Activated naive CD8-positive, alpha-beta T cell treated with anti-CD3 and anti-CD28 coated beads, Interleukin-2, amount 50 U/mL, for 24 hours (primary cell): ENCODE measurements at regions not wholly inside any gene's neighbourhood (a gene's known extent, or its start where the extent isn't known, plus 50 kb on each side); places are given as distances from the start of the nearest gene placed in this dataset.

Source experiments
- ATAC-seq: fragments of 150-1000 bp; cut with Tn5 transposase; one replicate; pipeline ENCODE4 v1.10.0; 2021
- DNase-seq: peaks from one replicate; pipeline ENCODE4 v3.0.0; 2021
- H3K27ac Mint-ChIP-seq: one replicate; pipeline ENCODE4 v1.8.0; 2021; ENCODE audit warnings: mild to moderate bottlenecking, mixed read lengths
- H3K27me3 Mint-ChIP-seq: one replicate; pipeline ENCODE4 v1.8.0; 2021; ENCODE audit warnings: mixed read lengths
- H3K36me3 Mint-ChIP-seq: one replicate; pipeline ENCODE4 v1.8.0; 2021; ENCODE audit warnings: low read depth, mixed read lengths
- H3K4me1 Mint-ChIP-seq: one replicate; pipeline ENCODE4 v1.8.0; 2021; ENCODE audit warnings: mixed read lengths
- H3K4me3 Mint-ChIP-seq: one replicate; pipeline ENCODE4 v1.8.0; 2021; ENCODE audit warnings: mild to moderate bottlenecking, moderate library complexity, mixed read lengths
- H3K9me3 Mint-ChIP-seq: one replicate; pipeline ENCODE4 v1.8.0; 2021; ENCODE audit warnings: mixed read lengths

GRCh38 chr12:98421316-98421715, 94.1 kb upstream of the TMPO start:
- ATAC-seq: no peak
- Mint-ChIP-seq H3K27me3 (no peaks in the 10 kb centered on the region), H3K4me1 (peaks cover 3% of the 10 kb centered on the region), H3K36me3 (no peaks in the 10 kb centered on the region), H3K27ac (no peak overlapping the region), H3K4me3 (no peak overlapping the region), H3K9me3 (no peaks in the 10 kb centered on the region)
- DNase-seq: no peak

- ATAC-seq: no peak
- no peak for DNase-seq
- Mint-ChIP-seq H3K27ac (no peak overlapping the region), H3K4me3 (no peak overlapping the region), H3K4me1 (peaks cover 3% of the 10 kb centered on the region), H3K27me3 (no peaks in the 10 kb centered on the region), H3K9me3 (no peaks in the 10 kb centered on the region), H3K36me3 (no peaks in the 10 kb centered on the region)
Measured at GRCh38 chr12:98422359-98422758, 93.0 kb upstream of the TMPO start.

- no peaks in the 10 kb centered on the region for H3K27me3 Mint-ChIP-seq
- no peak overlapping the region for H3K4me3 Mint-ChIP-seq
- H3K4me1 Mint-ChIP-seq: peaks cover 3% of the 10 kb centered on the region
- ATAC-seq: no peak
- no peak for DNase-seq
- no peak overlapping the region for H3K27ac Mint-ChIP-seq
- no peaks in the 10 kb centered on the region for H3K9me3 Mint-ChIP-seq
- H3K36me3 Mint-ChIP-seq: no peaks in the 10 kb centered on the region
Measured at GRCh38 chr12:98422812-98423211, 92.6 kb upstream of the TMPO start.

DNA sequence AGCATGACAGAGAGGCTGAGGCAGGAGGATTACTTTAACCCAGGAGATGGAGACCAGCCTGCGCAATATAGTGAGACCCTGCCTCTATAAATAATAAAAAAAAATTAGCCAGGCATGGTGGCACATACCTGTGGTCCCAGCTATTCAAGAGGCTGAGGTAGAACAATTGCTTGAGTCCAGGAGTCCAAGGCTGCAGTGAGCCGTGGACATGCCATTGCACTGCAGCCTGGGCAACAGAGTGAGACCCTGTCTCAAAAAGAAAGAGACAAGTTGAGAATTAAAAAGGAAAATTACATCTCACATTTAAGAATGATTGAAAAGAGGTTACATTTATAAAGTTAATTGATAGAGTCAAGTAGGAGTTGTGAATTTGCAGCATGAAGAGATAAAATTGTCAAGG, 91.4 kb upstream of the TMPO start:
- DNase-seq (no peak), ATAC-seq (no peak)
- Mint-ChIP-seq H3K27me3 (no peaks in the 10 kb centered on the region), H3K9me3 (no peaks in the 10 kb centered on the region), H3K4me3 (no peak overlapping the region), H3K36me3 (no peaks in the 10 kb centered on the region), H3K4me1 (peaks cover 3% of the 10 kb centered on the region), H3K27ac (no peak overlapping the region)

- no peak overlapping the region for H3K4me3 Mint-ChIP-seq
- no peaks in the 10 kb centered on the region for H3K9me3 Mint-ChIP-seq
- H3K36me3 Mint-ChIP-seq: no peaks in the 10 kb centered on the region
- H3K4me1 Mint-ChIP-seq: peaks cover 3% of the 10 kb centered on the region
- peak; percentile 78 for ATAC-seq
- no peak overlapping the region for H3K27ac Mint-ChIP-seq
- DNase-seq: peak; percentile 57
- H3K27me3 Mint-ChIP-seq: no peaks in the 10 kb centered on the region
Measured at GRCh38 chr12:98424726-98425401, 90.5 kb upstream of the TMPO start.

GRCh38 chr12:98425859-98426258, 89.5 kb upstream of the TMPO start:
- H3K9me3 Mint-ChIP-seq: no peaks in the 10 kb centered on the region
- no peak overlapping the region for H3K4me3 Mint-ChIP-seq
- H3K4me1 Mint-ChIP-seq: peaks cover 3% of the 10 kb centered on the region
- H3K27ac Mint-ChIP-seq: no peak overlapping the region
- ATAC-seq (no peak), DNase-seq (no peak)
- no peaks in the 10 kb centered on the region for H3K36me3 Mint-ChIP-seq
- H3K27me3 Mint-ChIP-seq: no peaks in the 10 kb centered on the region

DNA sequence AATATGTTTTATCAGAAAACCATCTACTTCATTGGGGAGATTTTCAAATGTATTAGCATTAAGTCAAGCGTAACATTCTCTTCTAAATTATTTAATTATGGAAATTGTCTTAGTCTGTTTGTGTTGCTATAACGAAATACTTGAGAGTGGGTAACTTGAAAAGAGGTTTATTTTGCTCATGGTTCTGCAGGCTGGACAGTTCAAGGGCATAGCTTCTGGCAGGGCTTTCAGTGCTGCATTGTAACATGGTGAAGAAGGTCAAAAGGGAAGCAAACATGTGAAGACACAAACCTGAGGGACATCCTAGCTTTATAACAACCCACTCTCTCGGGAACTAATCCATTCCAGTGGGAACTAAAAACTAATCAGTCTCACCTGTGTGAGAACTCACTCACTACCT, 84.3 kb upstream of the TMPO start:
- peaks cover 13% of the 10 kb centered on the region for H3K9me3 Mint-ChIP-seq
- H3K27me3 Mint-ChIP-seq: peaks cover 17% of the 10 kb centered on the region
- H3K4me3 Mint-ChIP-seq: no peak overlapping the region
- H3K36me3 Mint-ChIP-seq: peaks cover 1% of the 10 kb centered on the region
- H3K4me1 Mint-ChIP-seq: no peaks in the 10 kb centered on the region
- DNase-seq (no peak), ATAC-seq (no peak)
- no peak overlapping the region for H3K27ac Mint-ChIP-seq

DNA sequence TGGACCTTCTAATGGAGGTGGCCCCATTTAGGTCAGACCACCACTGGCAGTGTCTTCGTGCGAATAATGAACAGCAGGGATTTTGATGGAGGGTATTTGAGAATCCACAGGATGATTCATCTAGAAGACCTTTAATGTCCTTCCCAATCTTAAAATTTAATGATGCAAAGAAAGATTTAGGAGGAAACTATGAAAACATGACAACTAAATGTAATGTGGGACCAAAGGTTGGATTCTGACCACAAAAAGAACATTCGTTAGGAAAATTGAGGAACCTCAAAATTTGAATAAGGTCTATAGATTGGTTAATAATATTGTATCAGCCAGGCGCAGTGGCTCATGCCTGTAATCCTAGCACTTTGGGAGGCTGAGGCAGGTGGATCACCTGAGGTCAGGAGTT, 78.2 kb upstream of the TMPO start:
- Mint-ChIP-seq H3K4me1 (peaks cover 8% of the 10 kb centered on the region), H3K9me3 (peaks cover 13% of the 10 kb centered on the region), H3K4me3 (no peak overlapping the region), H3K27ac (no peak overlapping the region), H3K27me3 (peaks cover 30% of the 10 kb centered on the region), H3K36me3 (peaks cover 1% of the 10 kb centered on the region)
- ATAC-seq (no peak), DNase-seq (no peak)

DNA sequence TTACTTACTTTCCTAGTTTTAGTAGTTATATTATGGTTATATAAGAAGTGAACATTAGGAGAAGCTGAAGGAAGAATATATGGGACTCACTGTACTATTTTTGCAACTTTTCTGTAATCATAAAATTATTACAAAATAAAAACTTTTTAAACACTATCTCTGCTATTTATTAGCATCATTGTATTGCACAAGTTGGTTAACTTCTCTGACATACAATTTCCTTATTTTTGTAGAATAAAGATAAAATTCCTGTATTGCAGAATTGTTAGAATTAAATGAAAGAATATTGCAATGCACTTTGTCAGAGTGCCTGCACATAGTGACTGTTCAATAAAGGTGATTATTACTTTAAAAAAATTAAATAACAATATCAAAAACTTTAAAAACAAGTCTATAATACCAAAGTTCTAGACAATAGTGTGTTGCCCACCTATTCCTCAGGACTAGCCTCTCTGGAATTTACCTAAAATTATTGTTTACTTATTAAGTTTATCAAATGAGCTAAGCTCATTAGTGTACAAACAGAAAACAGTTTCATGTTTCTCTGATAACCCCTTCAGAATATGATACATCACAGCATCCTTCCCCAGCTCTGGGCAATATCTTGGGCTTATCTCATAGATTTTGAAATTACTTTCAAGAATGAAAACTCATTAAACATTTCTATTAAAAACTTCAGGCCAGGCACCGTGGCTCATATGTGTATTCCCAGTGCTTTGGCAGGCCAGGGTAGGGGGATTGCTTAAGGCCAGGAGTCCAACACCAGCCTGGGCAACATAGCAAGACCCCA, 77.4 kb upstream of the TMPO start:
- Mint-ChIP-seq H3K36me3 (peaks cover 1% of the 10 kb centered on the region), H3K4me3 (no peak overlapping the region), H3K9me3 (peaks cover 13% of the 10 kb centered on the region), H3K27me3 (peaks cover 30% of the 10 kb centered on the region), H3K27ac (no peak overlapping the region), H3K4me1 (peaks cover 8% of the 10 kb centered on the region)
- no peak for ATAC-seq
- no peak for DNase-seq

GRCh38 chr12:98438656-98439230, 76.6 kb upstream of the TMPO start:
- no peak overlapping the region for H3K4me3 Mint-ChIP-seq
- peaks cover 30% of the 10 kb centered on the region for H3K27me3 Mint-ChIP-seq
- H3K9me3 Mint-ChIP-seq: peaks cover 13% of the 10 kb centered on the region
- DNase-seq: no peak
- no peak for ATAC-seq
- H3K27ac Mint-ChIP-seq: no peak overlapping the region
- peaks cover 8% of the 10 kb centered on the region for H3K4me1 Mint-ChIP-seq
- H3K36me3 Mint-ChIP-seq: peaks cover 1% of the 10 kb centered on the region

DNA sequence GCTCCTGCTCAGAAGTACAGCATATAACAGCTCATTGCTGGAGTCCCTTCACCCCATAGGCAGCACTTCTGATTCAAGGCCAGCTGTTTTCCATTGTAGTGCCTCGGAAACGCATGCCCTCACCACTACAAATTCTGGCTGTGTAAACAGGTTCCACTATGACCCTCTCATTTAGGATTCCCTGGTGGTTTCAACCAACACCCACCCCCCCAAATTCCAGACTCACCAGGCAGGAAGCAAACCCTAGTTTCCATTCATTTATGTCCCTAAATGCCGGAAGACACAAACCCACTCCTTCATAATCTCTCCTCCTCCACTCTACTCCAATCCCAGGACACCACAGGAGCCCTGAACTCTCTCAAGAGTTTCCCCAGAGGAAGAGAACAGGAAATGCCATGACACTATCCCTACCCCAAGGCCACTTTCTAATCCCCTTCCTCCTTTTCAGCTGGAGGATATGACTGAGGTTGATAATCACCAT, 75.9 kb upstream of the TMPO start:
- H3K4me1 Mint-ChIP-seq: peaks cover 8% of the 10 kb centered on the region
- peaks cover 1% of the 10 kb centered on the region for H3K36me3 Mint-ChIP-seq
- H3K27me3 Mint-ChIP-seq: peaks cover 33% of the 10 kb centered on the region
- H3K27ac Mint-ChIP-seq: peak overlapping the region; percentile 6
- ATAC-seq (no peak), DNase-seq (no peak)
- H3K4me3 Mint-ChIP-seq: no peak overlapping the region
- H3K9me3 Mint-ChIP-seq: peaks cover 12% of the 10 kb centered on the region

- Mint-ChIP-seq H3K4me1 (peaks cover 8% of the 10 kb centered on the region), H3K27ac (peak overlapping the region; percentile 6), H3K4me3 (no peak overlapping the region), H3K27me3 (peaks cover 27% of the 10 kb centered on the region), H3K9me3 (peaks cover 6% of the 10 kb centered on the region), H3K36me3 (no peaks in the 10 kb centered on the region)
- DNase-seq (no peak), ATAC-seq (peak; percentile 85)
Measured at GRCh38 chr12:98439981-98440581, 75.3 kb upstream of the TMPO start.

DNA sequence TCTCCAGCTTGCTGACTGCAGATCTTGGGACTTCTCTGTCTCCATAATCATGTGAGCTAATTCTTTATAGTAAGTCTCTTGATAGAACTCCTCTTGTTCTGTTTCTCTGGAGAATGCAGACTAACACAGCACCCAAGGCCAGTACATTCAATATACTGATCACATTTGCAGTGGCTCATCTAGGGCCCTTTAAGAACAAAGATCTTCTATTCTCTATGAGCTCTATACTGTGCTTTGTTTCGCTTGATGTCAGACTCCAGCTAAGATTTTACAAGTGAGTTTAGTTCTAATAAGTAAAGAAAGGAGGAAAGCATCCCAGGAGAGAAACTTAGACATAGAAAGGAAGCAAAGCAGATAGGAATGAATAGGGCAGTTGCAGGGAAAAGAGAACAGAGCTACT, 69.3 kb upstream of the TMPO start:
- ATAC-seq: no peak
- Mint-ChIP-seq H3K27ac (no peak overlapping the region), H3K4me3 (no peak overlapping the region), H3K4me1 (no peaks in the 10 kb centered on the region), H3K36me3 (no peaks in the 10 kb centered on the region), H3K9me3 (no peaks in the 10 kb centered on the region), H3K27me3 (peaks cover 17% of the 10 kb centered on the region)
- DNase-seq: no peak

GRCh38 chr12:98446682-98447081, 68.7 kb upstream of the TMPO start:
- Mint-ChIP-seq H3K27me3 (peaks cover 19% of the 10 kb centered on the region), H3K27ac (no peak overlapping the region), H3K4me3 (no peak overlapping the region), H3K9me3 (no peaks in the 10 kb centered on the region), H3K36me3 (no peaks in the 10 kb centered on the region), H3K4me1 (no peaks in the 10 kb centered on the region)
- no peak for ATAC-seq
- DNase-seq: no peak

GRCh38 chr12:98449584-98449983, 65.8 kb upstream of the TMPO start:
- peaks cover 24% of the 10 kb centered on the region for H3K27me3 Mint-ChIP-seq
- DNase-seq (no peak), ATAC-seq (no peak)
- H3K4me3 Mint-ChIP-seq: no peak overlapping the region
- no peaks in the 10 kb centered on the region for H3K9me3 Mint-ChIP-seq
- H3K4me1 Mint-ChIP-seq: peaks cover 8% of the 10 kb centered on the region
- H3K36me3 Mint-ChIP-seq: no peaks in the 10 kb centered on the region
- H3K27ac Mint-ChIP-seq: no peak overlapping the region
